ENCODE measurements at regions not wholly inside any gene's neighbourhood (a gene's known extent, or its start where the extent isn't known, plus 50 kb on each side); places are given as distances from the start of the nearest gene placed in this dataset.

GRCh38 chr5:64110222-64110621 lies 55.4 kb upstream of the RNF180 start:
- DNase-seq = no peak

DNA sequence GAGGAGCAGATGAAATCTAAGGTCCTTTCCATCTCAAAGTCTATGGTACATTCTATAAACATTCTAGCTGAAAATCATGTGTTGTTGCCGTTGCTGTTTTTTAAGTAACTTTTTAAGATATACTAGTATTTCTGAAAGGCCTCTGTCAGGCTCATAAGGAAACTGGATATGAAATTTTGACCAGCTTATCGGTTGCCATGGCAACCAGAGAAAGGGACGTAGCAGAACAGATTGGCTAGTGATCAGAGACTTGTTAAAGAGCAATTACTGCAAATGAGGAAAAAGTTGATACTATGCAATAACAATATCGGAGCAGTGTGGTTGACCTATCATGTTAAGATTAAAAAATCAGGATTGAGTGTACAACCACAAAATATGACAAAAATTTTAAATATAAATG lies 57.0 kb upstream of the RNF180 start:
- DNase-seq = no peak

DNA sequence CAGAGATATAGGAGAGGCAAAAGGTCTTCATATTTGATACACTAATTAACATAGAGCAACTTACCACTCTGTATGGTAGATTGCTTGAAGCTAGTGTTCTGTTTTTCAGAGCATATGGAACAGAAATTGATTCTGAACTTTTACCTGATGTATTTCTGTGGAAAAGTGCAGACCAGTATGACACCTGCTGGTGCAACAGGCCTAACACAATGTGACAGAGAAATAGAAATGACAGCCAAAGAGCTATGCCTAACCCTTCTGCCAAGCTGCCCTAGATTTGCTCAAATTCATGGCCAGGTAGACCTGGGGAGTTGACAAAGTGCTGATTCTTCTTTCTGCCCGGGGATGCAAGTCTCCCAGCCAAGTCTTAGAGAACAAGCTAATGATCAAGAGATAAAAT lies 65.4 kb upstream of the RNF180 start:
- no peak for DNase-seq

GRCh38 chr5:64096771-64097170 lies 68.9 kb upstream of the RNF180 start:
- DNase-seq = no peak

- no peak for DNase-seq
These were observed 88.1 kb upstream of the RNF180 start for GRCh38 chr5:64077589-64077988.

- peak in 1 of 2 donors; percentile 20 for DNase-seq
These were observed 91.1 kb upstream of the RNF180 start for GRCh38 chr5:64074533-64074932.

DNA sequence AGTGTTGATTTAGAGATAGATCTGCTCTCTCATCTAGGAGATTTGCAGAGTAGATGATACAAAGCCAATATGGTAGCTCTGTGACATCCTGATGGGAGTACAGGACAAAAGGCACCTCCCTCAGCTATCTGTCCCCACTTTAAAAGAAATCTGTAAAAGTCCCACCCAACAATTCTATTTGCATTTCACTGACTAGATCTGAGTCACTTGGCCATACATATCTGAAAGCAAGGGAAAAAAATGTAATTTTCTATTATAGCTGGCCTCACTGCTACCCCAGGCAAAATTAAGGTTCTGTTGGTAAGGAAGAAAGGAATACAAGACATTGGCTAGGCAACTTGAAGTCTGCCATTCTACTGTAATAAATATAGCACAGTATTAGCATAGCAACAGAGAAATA lies 96.2 kb upstream of the RNF180 start:
- no peak for DNase-seq

- DNase-seq = no peak
These were observed 88.1 kb upstream of the HTR1A start for GRCh38 chr5:64050296-64050695.

- DNase-seq = no peak
These were observed 78.2 kb upstream of the HTR1A start for GRCh38 chr5:64040490-64040889.

DNA sequence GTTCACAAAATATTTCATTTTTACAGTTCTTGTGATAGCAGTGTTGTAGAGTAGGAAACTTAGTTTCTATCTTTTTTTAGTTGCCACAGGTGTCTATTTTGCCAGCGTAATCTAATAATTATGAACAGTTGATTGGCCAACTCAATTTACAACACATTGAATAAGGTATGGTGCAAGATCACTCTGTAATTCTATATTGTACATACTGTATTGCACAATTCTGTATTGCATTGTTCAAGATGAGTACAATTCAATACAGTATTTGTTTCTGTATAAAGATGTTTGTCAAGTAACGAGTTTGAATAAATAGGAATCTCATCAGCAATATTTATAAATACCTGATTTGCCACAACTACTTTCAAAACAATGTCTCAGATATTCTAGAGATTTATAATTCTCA lies 64.2 kb upstream of the HTR1A start:
- no peak for DNase-seq

GRCh38 chr5:64019746-64020145 lies 57.5 kb upstream of the HTR1A start:
- no peak for DNase-seq

- DNase-seq = no peak
These were observed 56.7 kb upstream of the HTR1A start for GRCh38 chr5:64018966-64019365.

- no peak for DNase-seq
These were observed 53.6 kb upstream of the HTR1A start for GRCh38 chr5:64015824-64016223.
